Adrenal gland (tissue), 9 donors: ENCODE measurements at regions not wholly inside any gene's neighbourhood (a gene's known extent, or its start where the extent isn't known, plus 50 kb on each side); places are given as distances from the start of the nearest gene placed in this dataset.

ENCODE experiments used
- DNase-seq, 7 donors: peaks; one replicate each; pipeline ENCODE4 v3.0.0-alpha.2; 2019 to 2020
- H3K27ac ChIP-seq, 5 donors: fragments of 200-600 bp; sonication (generic) in 4 of 5; 1 replicate in 3 of 5; 2 replicates in 2 of 5; pipeline versions ENCODE4 v1.5.1 to v1.8.0; 2016 to 2020; ENCODE audit warnings: mild to moderate bottlenecking in 1 of 5
- H3K27me3 ChIP-seq: fragments of 200-600 bp; 2 replicates; pipeline ENCODE4 v1.8.0; 2021
- H3K36me3 ChIP-seq, 2 donors: fragments of 200-600 bp; replicated peaks in 1 of 2; 1 replicate in 1 of 2; 2 replicates in 1 of 2; pipeline versions ENCODE4 v1.5.1 to v1.8.0; 2018 to 2022
- H3K4me1 ChIP-seq, 2 donors: fragments of 200-600 bp; replicated peaks in 1 of 2; 1 replicate in 1 of 2; 2 replicates in 1 of 2; pipeline versions ENCODE4 v1.5.1 to v1.8.0; 2018 to 2021
- H3K4me3 ChIP-seq, 4 donors: fragments of 200-600 bp; sonication (generic) in 3 of 4; one replicate each; pipeline ENCODE4 v1.5.1; 2016 to 2018
- H3K9me3 ChIP-seq, 3 donors: fragments of 200-600 bp; sonication (generic) in 1 of 3; replicated peaks in 1 of 3; 1 replicate in 2 of 3; 2 replicates in 1 of 3; pipeline versions ENCODE4 v1.5.1 to v1.8.0; 2016 to 2021
- POLR2A ChIP-seq, 2 donors: fragments of 450-650 bp; IDR thresholded peaks; one replicate each; pipeline ENCODE4 v1.6.1; 2017; ENCODE audit warnings: antibody characterized with exemption in 2 of 2, mild to moderate bottlenecking in 2 of 2, moderate library complexity in 1 of 2
- WGBS, 4 donors: extraction: QIAGEN DNeasy Blood & Tissue Kit in 2 of 4; methylation state at CpG; one replicate each; pipeline versions ENCODE4 v1.1.5 to v1.1.7; 2013 to 2017; 5-methylcytosine and 5-hydroxymethylcytosine counted together
- intact Hi-C, 2 donors: fragments of 100-400 bp; cut with DNase I; formaldehyde crosslinking; loops; one replicate each; pipeline versions ENCODE4 v1.14.1 to v1.15.0; 2022 to 2023
- TF ChIP-seq, protein P1 (sequence below), 6 experiments: fragments of 450-650 bp in 4 of 6; fragments of 200-600 bp in 2 of 6; sonication (generic) in 1 of 6; IDR thresholded peaks; 1 replicate in 5 of 6; 2 replicates in 1 of 6; pipeline versions ENCODE4 v1.5.1 to v1.8.0; 2016 to 2021; ENCODE audit warnings: antibody characterized with exemption in 6 of 6, mild to moderate bottlenecking in 2 of 6, moderate library complexity in 1 of 6
- donor health status: healthy with polysubstance abuse.
- donor health status: Bipolar disorder and iron deficiency.
- donor health status: DM: yes; HTN: yes; CAD: no.
- donor health status: DM: no; HTN: no; CAD: no.
- donor health status: DM: no; HTN: no; CAD: no.

DNA sequence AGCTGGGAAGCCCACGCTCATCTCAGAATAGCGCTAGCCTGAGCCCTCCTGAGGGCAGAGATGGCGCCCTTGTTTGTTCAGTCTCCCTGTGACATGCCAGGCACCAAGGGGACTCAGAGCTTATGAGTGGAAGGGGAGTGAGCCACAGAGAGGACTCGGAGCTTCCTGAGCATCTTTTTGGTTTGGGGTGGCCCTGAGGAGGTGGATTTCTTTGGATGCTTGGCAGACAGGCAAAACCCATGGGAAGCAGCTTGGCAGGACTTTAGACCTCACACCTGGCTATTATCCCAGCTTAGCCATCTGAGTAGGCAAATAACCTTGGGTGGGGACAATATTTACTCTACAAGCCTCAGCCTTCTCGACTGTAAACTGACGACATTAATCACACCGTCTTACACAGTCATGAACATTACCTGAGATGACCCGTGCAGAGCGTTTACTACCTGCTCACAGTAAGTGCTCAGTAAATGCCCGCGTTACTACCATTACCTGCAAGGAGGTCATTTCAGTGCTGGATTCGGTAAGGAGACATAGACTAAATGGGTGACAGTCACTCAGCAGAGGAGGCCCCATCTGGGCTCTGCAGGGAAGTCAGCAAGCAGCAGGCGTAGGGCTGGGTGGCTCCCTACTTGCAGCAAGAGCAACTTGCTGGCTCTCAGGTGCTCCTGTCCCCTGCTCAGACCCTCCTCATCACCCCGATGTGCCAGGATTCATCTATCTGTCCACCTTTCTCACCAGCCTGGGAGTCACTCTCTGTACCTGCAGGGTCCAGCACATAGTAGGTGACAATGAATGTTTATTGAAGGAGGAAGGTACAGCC, 54.9 kb downstream of the KLHDC7A start:
- H3K9me3 ChIP-seq: no peaks in the 10 kb centered on the region
- H3K36me3 ChIP-seq: no peaks in the 10 kb centered on the region
- H3K27ac ChIP-seq: no peak overlapping the region
- no peaks in the 10 kb centered on the region for H3K4me1 ChIP-seq
- intact Hi-C loops: no loop called here
- TF ChIP-seq, protein P1, sequence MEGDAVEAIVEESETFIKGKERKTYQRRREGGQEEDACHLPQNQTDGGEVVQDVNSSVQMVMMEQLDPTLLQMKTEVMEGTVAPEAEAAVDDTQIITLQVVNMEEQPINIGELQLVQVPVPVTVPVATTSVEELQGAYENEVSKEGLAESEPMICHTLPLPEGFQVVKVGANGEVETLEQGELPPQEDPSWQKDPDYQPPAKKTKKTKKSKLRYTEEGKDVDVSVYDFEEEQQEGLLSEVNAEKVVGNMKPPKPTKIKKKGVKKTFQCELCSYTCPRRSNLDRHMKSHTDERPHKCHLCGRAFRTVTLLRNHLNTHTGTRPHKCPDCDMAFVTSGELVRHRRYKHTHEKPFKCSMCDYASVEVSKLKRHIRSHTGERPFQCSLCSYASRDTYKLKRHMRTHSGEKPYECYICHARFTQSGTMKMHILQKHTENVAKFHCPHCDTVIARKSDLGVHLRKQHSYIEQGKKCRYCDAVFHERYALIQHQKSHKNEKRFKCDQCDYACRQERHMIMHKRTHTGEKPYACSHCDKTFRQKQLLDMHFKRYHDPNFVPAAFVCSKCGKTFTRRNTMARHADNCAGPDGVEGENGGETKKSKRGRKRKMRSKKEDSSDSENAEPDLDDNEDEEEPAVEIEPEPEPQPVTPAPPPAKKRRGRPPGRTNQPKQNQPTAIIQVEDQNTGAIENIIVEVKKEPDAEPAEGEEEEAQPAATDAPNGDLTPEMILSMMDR (IDR thresholded peaks at IDR 0.05): no peak
- no peak for TF ChIP-seq POLR2A (IDR thresholded peaks at IDR 0.05)
- H3K27me3 ChIP-seq: peaks cover 15% of the 10 kb centered on the region
- WGBS, 4 donors: 73 to 79% (median 75%) methylated on average over 13 to 14 of the region's 14 CpGs
- H3K4me3 ChIP-seq: no peak overlapping the region
- DNase-seq: peak in 1 of 7 donors; percentile 8

DNA sequence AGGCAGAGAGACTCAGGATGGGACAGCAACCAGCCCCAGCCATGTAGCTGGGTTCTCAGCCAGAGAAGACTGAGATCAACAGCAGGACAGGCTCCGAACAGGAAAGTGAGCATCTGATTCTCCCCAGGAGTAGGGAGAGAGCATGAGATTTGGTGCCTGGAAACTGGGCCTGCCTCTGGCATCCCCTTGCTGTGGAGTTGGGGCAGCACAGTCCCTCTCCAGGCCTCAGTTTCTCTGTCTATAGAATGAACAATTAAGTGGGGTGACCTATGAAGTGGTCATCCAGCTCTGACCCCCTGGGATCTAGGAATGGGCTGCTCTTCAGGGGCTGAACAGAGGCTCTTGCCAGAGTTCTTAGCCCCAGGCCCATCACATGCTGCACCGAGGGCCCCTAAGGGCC, 55.6 kb downstream of the KLHDC7A start:
- no peak overlapping the region for H3K27ac ChIP-seq
- peaks cover 15% of the 10 kb centered on the region for H3K27me3 ChIP-seq
- DNase-seq: peak in 1 of 7 donors; percentile 6
- intact Hi-C loops: no loop called here
- no peak overlapping the region for H3K4me3 ChIP-seq
- H3K4me1 ChIP-seq: no peaks in the 10 kb centered on the region
- WGBS, 4 donors: 64 to 92% (median 82%) methylated on average over 1 to 2 of the region's 2 CpGs
- TF ChIP-seq, protein P1 (IDR thresholded peaks at IDR 0.05): no peak
- no peak for TF ChIP-seq POLR2A (IDR thresholded peaks at IDR 0.05)
- no peaks in the 10 kb centered on the region for H3K36me3 ChIP-seq
- H3K9me3 ChIP-seq: no peaks in the 10 kb centered on the region

DNA sequence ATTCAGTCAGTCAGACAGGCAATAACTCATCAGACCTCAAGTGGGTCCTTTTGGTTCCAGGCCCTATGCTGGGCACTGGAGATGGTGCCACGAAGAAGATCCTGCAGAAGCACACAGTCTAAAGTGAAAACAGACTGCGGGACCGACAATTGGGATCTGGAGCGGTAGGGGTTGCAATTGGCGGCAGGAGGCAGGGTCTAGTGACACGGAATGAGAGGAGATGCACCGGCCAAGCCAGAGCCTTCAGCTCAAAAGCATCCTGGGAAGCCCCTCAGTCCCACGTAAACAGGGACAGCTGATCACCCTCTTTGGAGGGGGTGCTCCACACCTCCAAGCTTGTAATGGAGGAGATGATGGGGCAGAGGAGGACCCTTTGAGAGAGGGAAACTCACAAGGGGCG, 56.2 kb downstream of the KLHDC7A start:
- Histone ChIP-seq H3K27ac (no peak overlapping the region), H3K36me3 (no peaks in the 10 kb centered on the region), H3K4me3 (no peak overlapping the region), H3K9me3 (no peaks in the 10 kb centered on the region), H3K27me3 (peaks cover 11% of the 10 kb centered on the region), H3K4me1 (no peaks in the 10 kb centered on the region)
- WGBS, 4 donors: 83 to 93% (median 89%) methylated on average over 9 of the region's 9 CpGs
- no peak for TF ChIP-seq POLR2A (IDR thresholded peaks at IDR 0.05)
- TF ChIP-seq, protein P1 (IDR thresholded peaks at IDR 0.05): no peak
- DNase-seq: peak in 1 of 7 donors; percentile 3
- intact Hi-C loops: no loop called here

DNA sequence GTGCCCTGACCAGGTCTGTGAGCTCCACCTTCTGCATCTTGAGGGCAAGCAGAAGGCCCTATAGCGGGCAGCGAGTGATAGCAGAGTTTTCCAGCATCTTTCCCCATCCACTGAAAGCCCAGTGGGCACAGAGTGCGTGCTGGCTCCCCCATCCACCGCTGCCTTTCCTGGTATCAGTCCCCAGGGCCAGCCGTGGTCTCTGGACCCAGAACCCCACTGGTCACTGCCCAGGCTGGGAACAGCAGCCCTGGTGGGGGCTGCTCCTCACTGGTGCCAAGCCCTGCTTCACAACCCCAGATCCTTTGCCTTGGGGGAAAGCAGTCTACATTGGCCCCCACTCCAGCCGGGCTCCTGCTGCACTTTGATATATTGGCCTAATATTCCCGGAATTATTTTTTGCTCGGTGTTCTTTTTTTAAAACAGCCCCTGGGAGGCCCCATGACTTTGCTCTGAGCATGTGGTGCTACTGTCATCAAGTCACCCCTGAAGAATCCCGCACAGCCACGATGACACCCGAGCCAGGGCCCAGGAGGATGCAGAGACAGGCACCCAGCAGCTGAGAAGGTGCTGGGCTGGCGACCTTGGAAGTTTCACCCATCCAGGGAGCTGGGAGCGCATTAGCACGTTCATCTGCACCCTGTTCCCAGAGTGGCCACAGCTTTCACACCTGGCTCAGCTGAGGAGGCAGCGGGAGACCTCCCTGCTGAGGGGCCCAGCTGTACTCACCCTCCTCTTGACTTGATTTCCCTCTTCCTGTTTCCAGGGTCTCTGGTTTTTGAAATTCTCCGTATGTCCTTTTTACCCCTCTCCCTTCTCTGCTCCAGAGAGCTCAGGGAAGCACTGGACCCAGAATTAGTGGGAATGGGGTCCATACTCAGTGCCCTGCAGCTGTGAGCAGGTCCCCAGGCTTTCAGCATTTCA, 56.9 kb downstream of the KLHDC7A start:
- TF ChIP-seq, protein P1 (IDR thresholded peaks at IDR 0.05): no peak
- no peak for TF ChIP-seq POLR2A (IDR thresholded peaks at IDR 0.05)
- no peaks in the 10 kb centered on the region for H3K36me3 ChIP-seq
- no peak overlapping the region for H3K4me3 ChIP-seq
- WGBS, 4 donors: 72 to 79% (median 75%) methylated on average over 13 to 16 of the region's 16 CpGs
- H3K4me1 ChIP-seq: no peaks in the 10 kb centered on the region
- peaks cover 11% of the 10 kb centered on the region for H3K27me3 ChIP-seq
- intact Hi-C loops: no loop called here
- H3K27ac ChIP-seq: no peak overlapping the region
- DNase-seq: peak in 1 of 7 donors; percentile 6
- H3K9me3 ChIP-seq: no peaks in the 10 kb centered on the region
